Prostate gland (tissue), 2 donors: ENCODE measurements at regions not wholly inside any gene's neighbourhood (a gene's known extent, or its start where the extent isn't known, plus 50 kb on each side); places are given as distances from the start of the nearest gene placed in this dataset.

Source experiments
- DNase-seq: peaks from one replicate; pipeline ENCODE4 v3.0.0-alpha.2; 2019; ENCODE audit warnings: low spot score
- H3K27ac ChIP-seq, 2 donors: fragments of 200-600 bp; sonication (generic); 2 replicates each; pipeline ENCODE4 v1.5.1; 2017 to 2019
- H3K27me3 ChIP-seq: fragments of 200-600 bp; sonication (generic); replicated peaks from 2 replicates; pipeline ENCODE4 v1.5.1; 2019; ENCODE audit not compliant: insufficient read depth
- H3K36me3 ChIP-seq, 2 donors: fragments of 200-600 bp; sonication (generic); 1 replicate in 1 of 2; 2 replicates in 1 of 2; pipeline versions ENCODE4 v1.5.1 to v1.8.1; 2017 to 2019
- H3K4me1 ChIP-seq: fragments of 200-600 bp; sonication (generic); replicated peaks from 2 replicates; pipeline ENCODE4 v1.5.1; 2019
- H3K4me3 ChIP-seq, 2 donors: fragments of 200-600 bp; sonication (generic); 2 replicates each; pipeline ENCODE4 v1.5.1; 2017 to 2019
- H3K9me3 ChIP-seq: fragments of 200-600 bp; sonication (generic); 2 replicates; pipeline ENCODE4 v1.5.1; 2017
- POLR2A ChIP-seq: fragments of 450-650 bp; IDR thresholded peaks from one replicate; pipeline ENCODE4 v1.6.1; 2016; ENCODE audit warnings: antibody characterized with exemption, mild to moderate bottlenecking
- POLR2AphosphoS5 ChIP-seq: sonication (generic); formaldehyde crosslinking; IDR thresholded peaks from one replicate; pipeline ENCODE4 v1.6.1; 2017; ENCODE audit warnings: antibody characterized with exemption
- WGBS: methylation state at CpG from one replicate; pipeline ENCODE4 v1.1.5; 2018; 5-methylcytosine and 5-hydroxymethylcytosine counted together
- intact Hi-C: fragments of 100-400 bp; cut with DNase I; formaldehyde crosslinking; loops from one replicate; pipeline ENCODE4 v1.14.2; 2022
- TF ChIP-seq, protein P1 (sequence below), 4 experiments: fragments of 200-600 bp in 2 of 4; fragments of 450-650 bp in 2 of 4; sonication (generic) in 2 of 4; IDR thresholded peaks; 1 replicate in 3 of 4; 2 replicates in 1 of 4; pipeline ENCODE4 v1.5.1; 2016 to 2019; ENCODE audit warnings: antibody characterized with exemption in 4 of 4, mild to moderate bottlenecking in 2 of 4, moderate library complexity in 2 of 4

- TF ChIP-seq POLR2AphosphoS5 (no peak), POLR2A (no peak)
- TF ChIP-seq, protein P1, sequence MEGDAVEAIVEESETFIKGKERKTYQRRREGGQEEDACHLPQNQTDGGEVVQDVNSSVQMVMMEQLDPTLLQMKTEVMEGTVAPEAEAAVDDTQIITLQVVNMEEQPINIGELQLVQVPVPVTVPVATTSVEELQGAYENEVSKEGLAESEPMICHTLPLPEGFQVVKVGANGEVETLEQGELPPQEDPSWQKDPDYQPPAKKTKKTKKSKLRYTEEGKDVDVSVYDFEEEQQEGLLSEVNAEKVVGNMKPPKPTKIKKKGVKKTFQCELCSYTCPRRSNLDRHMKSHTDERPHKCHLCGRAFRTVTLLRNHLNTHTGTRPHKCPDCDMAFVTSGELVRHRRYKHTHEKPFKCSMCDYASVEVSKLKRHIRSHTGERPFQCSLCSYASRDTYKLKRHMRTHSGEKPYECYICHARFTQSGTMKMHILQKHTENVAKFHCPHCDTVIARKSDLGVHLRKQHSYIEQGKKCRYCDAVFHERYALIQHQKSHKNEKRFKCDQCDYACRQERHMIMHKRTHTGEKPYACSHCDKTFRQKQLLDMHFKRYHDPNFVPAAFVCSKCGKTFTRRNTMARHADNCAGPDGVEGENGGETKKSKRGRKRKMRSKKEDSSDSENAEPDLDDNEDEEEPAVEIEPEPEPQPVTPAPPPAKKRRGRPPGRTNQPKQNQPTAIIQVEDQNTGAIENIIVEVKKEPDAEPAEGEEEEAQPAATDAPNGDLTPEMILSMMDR (IDR thresholded peaks at IDR 0.05), result no peak
- intact Hi-C loops, result no loop called here
- Histone ChIP-seq H3K27ac (no peak overlapping the region), H3K27me3 (no peaks in the 10 kb centered on the region), H3K9me3 (no peaks in the 10 kb centered on the region), H3K4me3 (no peak overlapping the region), H3K4me1 (no peaks in the 10 kb centered on the region), H3K36me3 (no peaks in the 10 kb centered on the region)
- WGBS, result 78% methylated on average over 3 of the region's 3 CpGs
- no peak for DNase-seq
These were observed 107.6 kb downstream of the C9orf50 start for GRCh38 chr9:129513282-129513681.

DNA sequence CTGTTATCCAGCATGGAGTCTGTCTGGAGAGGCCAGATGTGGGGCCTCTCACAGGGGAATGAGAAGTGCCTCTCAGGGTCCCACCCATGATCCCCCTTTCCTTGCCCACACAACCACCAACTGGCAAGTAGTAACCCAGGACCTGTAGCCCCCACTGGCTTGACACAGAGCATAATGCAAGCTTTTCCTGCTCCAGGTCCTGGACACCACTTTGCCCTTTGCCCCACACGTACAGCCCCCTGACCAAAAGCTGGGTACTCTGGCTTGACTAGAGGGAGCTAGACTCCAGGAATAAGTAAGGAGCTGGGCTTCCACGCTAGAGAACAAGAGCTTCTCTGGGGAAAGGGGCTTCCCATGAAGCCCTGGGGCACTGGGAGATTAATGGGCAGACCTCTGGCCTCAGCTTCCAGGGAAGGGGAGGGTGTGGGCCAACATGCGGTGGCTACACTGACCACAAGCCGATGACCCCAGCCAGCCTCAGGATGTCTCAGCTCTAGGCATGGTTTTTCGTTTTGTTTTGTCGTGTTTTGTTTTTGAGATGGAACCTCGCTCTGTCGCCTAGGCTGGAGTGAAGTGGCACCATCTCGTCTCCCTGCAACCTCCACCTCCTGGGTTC lies 109.5 kb downstream of the C9orf50 start:
- WGBS, result 85% methylated on average over 9 of the region's 9 CpGs
- H3K36me3 ChIP-seq, result no peaks in the 10 kb centered on the region
- TF ChIP-seq POLR2A (no peak), POLR2AphosphoS5 (no peak)
- TF ChIP-seq, protein P1 (IDR thresholded peaks at IDR 0.05), result no peak
- no peaks in the 10 kb centered on the region for H3K4me1 ChIP-seq
- DNase-seq, result no peak
- no peak overlapping the region for H3K27ac ChIP-seq
- H3K4me3 ChIP-seq, result no peak overlapping the region
- intact Hi-C loops, result no loop called here
- H3K9me3 ChIP-seq, result no peaks in the 10 kb centered on the region
- H3K27me3 ChIP-seq, result no peaks in the 10 kb centered on the region

GRCh38 chr9:129509533-129509928 lies 111.4 kb downstream of the C9orf50 start:
- Histone ChIP-seq H3K9me3 (no peaks in the 10 kb centered on the region), H3K27me3 (no peaks in the 10 kb centered on the region), H3K4me3 (no peak overlapping the region), H3K36me3 (no peaks in the 10 kb centered on the region), H3K4me1 (no peaks in the 10 kb centered on the region), H3K27ac (no peak overlapping the region)
- no peak for TF ChIP-seq POLR2AphosphoS5
- TF ChIP-seq, protein P1 (IDR thresholded peaks at IDR 0.05), result no peak
- no peak for TF ChIP-seq POLR2A
- WGBS, result 66% methylated on average over 4 of the region's 4 CpGs
- intact Hi-C loops, result no loop called here
- no peak for DNase-seq

GRCh38 chr9:129507805-129508204 lies 113.1 kb downstream of the C9orf50 start:
- Histone ChIP-seq H3K27ac (no peak overlapping the region), H3K9me3 (no peaks in the 10 kb centered on the region), H3K4me3 (no peak overlapping the region), H3K27me3 (no peaks in the 10 kb centered on the region), H3K36me3 (no peaks in the 10 kb centered on the region), H3K4me1 (no peaks in the 10 kb centered on the region)
- WGBS, result 93% methylated on average over 5 of the region's 5 CpGs
- TF ChIP-seq, protein P1 (IDR thresholded peaks at IDR 0.05), result no peak
- TF ChIP-seq POLR2AphosphoS5 (no peak), POLR2A (no peak)
- intact Hi-C loops, result no loop called here
- DNase-seq, result no peak

GRCh38 chr9:129506892-129507291 lies 114.0 kb downstream of the C9orf50 start:
- no peaks in the 10 kb centered on the region for H3K36me3 ChIP-seq
- no peaks in the 10 kb centered on the region for H3K9me3 ChIP-seq
- H3K4me1 ChIP-seq, result no peaks in the 10 kb centered on the region
- H3K27ac ChIP-seq, result no peak overlapping the region
- WGBS, result 67% methylated on average over 6 of the region's 6 CpGs
- no peak for DNase-seq
- no peaks in the 10 kb centered on the region for H3K27me3 ChIP-seq
- H3K4me3 ChIP-seq, result no peak overlapping the region
- intact Hi-C loops, result no loop called here
- TF ChIP-seq POLR2A (no peak), POLR2AphosphoS5 (no peak)
- TF ChIP-seq, protein P1 (IDR thresholded peaks at IDR 0.05), result no peak
